HT-29 (cell line): ENCODE measurements at regions not wholly inside any gene's neighbourhood (a gene's known extent, or its start where the extent isn't known, plus 50 kb on each side); places are given as distances from the start of the nearest gene placed in this dataset.
"Not testable (repeated sequence)": the region's sequence is repeated elsewhere in the genome, so short reads cannot be mapped to it uniquely, and the experiment has no call there.

Source experiments
- DNase-seq: peaks from one replicate; pipeline ENCODE4 v3.0.0-alpha.2; 2015; ENCODE audit warnings: low spot score

- no peak for DNase-seq
These were observed 380.5 kb downstream of the DSEL start for GRCh38 chr18:67135981-67136380.

DNA sequence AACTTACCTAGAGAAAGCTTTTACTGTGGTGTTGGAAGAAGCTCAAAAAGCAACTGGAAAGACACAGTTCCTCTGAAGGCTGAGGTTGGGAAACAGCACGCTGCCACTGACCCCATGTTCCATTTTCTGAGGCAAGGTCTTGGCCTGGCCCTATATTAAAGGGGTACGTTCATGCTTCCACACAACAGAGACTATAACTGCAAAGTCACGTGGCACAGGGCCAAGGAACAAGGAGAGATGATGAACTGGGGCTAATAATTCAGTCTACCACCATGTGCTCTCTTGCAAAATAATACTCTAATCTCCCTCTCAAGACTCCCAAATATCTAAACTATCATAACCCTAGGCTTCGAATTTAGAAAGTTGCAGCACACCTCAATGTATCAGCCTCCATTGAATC, 381.6 kb downstream of the DSEL start:
- DNase-seq = no peak

DNA sequence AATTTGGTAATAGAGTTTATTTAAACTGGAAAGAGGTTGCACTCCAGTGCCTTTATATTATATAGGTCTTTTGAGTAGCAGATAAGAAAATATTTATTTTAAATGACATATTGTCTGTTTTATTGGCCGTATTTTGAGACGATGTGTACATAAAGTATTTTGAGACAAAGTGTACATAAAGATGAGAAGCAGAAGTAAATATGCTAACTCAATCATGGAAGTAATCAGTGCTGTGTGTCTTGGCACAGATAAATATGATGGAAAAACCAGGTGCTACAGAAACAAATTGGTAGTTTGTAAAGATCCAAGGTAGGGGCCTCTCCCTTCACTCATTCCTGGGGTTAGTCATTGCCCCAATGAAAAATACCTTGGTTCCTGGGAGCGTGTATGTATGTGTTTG, 382.9 kb downstream of the DSEL start:
- no peak for DNase-seq

DNA sequence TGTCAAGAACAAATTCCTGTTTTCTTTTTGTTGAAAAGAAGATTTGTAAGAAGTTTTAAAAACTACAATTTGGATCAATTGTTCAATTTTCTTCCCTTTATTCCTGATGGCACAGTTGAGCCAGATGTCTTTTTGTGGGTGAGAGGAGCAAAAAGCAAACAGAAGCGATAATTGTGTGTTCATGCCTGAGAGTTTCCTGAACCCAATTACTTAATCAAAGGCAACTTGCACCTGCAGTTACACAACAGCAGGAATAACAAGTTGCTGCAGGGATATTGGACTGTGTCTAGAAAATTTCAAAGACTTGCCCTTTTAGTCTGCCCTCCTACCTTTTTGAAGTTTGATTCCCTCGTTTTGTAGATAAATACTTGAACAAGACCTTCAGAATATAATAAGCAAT, 383.6 kb downstream of the DSEL start:
- no peak for DNase-seq

DNA sequence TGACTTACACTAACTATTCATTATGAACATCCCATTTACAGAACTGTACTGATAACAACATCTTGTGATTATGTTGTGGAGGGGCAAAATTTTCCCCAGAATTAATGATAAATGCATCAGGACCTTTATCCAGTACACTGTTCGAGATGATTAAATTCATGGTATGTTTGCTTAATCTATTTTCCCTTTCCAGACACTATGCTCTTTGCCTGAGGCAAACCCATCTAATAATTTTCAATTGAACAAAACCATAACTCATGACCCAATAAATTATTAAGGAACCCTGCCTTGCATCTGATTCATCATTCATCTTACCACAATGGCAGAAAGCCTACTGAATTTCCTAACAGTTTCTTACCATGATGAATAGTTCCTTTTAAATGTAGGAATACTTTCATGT, 385.0 kb downstream of the DSEL start:
- DNase-seq = no peak

DNA sequence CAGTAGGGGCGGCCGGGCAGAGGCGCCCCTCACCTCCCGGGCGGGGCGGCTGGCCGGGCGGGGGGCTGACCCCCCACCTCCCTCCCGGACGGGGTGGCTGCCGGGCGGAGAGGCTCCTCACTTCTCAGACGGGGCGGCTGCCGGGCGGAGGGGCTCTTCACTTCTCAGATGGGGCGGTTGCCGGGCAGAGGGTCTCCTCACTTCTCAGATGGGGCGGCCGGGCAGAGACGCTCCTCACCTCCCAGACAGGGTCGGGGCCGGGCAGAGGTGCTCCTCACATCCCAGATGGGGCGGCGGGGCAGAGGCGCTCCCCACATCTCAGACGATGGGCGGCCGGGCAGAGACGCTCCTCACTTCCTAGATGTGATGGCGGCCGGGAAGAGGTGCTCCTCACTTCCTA, 389.8 kb downstream of the DSEL start:
- DNase-seq = not testable (repeated sequence)

DNA sequence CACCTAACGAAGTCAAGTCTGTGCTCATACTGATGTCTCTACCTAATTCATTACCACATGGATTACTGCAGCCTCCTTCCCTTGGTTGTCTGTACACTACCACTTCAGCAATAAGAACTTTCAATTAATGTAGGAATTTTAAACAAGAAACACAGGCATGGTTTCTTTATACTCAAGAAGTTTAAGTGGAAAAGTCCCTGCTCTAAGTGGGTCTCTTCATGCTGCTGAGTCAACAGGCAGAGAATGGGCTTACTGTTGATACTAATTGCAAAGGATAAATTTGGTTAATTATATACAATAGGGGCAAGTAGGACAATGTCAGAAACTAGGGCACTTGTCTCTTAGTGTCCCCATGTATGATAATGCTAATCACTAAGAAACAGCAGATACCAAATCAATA, 392.6 kb downstream of the DSEL start:
- DNase-seq = no peak

DNA sequence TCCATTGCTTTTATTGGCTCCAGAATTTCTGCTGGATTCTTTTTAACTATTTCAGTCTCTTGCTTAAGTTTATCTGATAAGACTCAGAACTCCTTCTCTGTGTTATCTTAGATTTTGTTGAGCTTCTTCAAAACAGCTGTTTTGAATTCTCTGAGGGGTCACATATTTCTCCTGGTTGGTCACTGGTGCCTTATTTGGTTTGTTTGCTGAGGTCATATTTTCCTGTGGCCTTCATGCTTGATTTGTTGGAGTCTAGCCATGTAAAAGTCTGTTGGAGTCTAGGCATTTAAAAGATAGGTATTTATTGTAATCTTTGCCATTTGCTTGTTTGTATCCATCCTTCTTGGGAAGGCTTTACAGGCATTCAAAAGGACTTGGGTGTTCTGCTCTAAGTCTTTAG, 398.7 kb downstream of the DSEL start:
- DNase-seq = no peak

DNA sequence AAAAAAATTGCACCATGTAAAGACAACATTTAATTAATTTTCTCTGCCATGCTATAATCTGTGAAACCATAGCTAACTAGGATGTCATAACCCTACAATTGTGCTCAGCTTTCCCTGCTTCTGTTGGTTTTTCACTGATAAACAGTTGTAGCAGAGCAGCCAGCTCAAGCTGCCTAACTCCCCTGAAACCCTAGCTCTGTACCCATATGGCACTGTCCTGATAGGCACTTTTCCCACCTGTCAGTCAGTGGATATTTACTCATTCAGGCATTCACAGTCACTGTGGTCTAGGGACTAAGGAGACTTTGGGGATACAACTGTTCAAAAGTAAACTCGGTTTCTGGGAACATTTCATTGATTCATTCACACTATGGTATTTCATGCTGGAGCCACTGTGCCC, 407.0 kb downstream of the DSEL start:
- no peak for DNase-seq

DNA sequence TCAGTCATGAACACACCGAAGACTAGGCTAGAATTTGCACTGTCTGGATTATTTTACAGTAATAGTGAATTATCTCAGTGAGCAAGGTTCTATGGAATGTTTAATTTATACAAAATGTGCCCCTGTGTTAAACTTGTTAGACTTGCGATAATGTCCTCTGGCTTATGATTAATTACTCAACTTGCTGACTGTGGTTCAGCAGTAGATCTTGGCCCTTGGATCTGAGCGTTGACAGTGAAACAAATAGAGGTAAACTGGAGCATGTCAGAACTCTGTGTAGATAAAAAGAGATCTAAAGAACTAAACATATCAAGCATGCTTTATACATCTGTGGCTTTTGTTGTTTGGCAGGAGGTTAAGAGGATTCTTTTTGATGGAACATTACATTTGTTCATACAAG, 407.6 kb downstream of the DSEL start:
- DNase-seq = no peak

GRCh38 chr18:67104700-67105284, 411.7 kb downstream of the DSEL start:
- DNase-seq = peak; percentile 68

- no peak for DNase-seq
These were observed 422.4 kb downstream of the DSEL start for GRCh38 chr18:67094123-67094522.

DNA sequence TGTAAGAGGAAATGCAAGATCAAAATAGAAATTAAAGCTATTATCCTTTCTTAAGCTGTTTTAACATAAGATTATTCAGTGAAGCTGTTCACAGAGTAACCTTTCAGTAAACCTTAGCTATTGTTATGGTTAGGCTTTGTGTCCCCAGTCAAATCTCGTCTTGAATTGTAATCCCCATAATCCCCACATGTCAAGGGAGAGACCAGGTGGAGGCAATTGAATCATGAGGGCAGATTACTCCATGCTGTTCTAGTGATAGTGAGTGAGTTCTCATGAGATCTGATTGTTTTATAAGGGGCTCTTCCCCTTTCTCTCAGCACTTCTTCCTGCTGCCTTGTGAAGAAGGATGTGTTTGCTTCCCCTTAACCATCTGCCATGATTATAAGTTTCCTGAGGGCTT, 424.4 kb downstream of the DSEL start:
- DNase-seq = no peak

DNA sequence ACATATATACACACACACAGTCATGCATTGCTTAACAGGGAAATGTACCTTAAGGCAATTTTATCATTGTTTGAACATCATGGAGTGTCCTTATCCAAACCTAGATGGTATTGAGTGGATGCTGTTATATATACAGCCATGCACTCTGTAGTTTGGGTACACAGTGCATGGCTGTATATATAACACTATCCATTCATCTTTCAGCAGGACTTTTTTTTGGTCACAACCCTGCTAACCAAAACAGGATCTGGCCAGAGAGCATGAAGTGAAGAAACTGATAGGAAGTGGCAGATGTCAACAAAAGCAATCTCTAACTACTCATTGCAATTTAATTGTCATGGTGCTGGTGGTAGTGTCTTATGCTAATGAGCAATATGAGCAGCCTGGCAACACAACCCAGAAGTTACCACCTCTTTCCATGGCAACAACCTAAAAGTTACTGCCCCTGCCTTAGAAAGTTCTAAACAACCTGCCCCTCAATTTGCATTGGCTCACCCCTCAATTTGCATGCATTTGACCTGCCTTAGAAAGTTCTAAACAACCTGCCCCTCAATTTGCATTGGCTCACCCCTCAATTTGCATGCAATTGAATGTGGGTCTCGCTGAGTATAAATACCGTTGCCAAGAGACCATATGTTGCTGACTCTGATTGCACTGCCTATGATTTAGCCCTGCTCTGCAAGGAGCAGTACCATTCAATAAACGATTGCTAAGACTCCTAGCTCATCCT, 434.9 kb downstream of the DSEL start:
- no peak for DNase-seq

DNA sequence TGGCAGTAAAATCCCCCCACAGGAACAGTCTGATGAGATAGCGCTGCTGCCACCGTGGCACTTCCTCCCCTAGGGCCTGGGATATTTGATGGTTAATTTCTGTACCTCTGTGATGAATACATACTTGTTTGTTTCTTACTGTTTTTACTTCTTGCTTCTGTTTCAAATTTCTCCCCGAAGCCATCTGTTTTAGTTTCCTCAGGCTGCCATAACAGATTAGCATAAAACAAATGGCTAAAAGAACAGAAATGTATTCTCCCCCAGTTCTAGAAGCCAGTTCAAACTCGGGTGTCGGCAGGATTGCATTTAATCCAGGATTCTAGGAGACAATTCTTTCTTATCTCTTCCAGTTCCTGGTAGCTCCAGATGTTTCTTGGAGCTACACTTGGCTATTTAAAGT, 435.9 kb downstream of the DSEL start:
- no peak for DNase-seq

GRCh38 chr18:67074309-67074708, 442.2 kb downstream of the DSEL start:
- no peak for DNase-seq

DNA sequence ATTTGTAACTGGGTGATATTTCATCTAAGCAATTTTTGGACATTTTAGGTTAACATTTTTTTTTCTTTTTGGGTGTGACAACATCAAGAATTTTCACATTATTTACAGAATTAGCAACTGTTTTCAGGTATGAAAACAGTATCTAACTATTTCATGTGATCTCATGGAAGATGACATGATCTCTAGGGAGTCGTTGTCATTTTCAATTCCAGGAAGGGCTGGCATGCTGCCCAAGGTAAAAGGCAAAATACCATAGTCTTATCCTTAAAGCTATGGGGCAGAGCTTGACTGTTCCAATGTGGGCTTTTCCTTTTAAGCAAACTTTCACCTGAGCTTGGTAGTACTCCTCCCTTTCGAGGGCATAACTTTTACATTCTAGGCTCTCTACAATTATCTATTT, 443.7 kb downstream of the DSEL start:
- no peak for DNase-seq

DNA sequence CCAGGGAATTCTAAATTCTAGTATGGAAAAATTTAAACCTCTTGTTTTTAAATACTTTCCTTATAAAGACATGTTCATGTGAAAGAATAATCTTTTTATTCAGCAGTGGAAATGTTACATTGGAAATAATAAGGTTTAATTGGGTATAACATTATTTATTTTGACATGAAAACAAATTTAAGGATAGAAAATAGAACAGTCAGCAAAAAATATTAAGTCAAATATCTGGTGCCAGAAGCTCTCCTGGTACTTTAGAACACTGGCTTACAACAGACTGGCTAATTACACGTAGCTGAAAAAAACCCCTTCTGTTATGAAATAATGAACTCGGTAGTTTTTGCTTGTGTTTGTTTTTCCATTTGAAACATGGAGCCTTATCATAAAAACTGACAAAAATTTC, 447.9 kb downstream of the DSEL start:
- no peak for DNase-seq

DNA sequence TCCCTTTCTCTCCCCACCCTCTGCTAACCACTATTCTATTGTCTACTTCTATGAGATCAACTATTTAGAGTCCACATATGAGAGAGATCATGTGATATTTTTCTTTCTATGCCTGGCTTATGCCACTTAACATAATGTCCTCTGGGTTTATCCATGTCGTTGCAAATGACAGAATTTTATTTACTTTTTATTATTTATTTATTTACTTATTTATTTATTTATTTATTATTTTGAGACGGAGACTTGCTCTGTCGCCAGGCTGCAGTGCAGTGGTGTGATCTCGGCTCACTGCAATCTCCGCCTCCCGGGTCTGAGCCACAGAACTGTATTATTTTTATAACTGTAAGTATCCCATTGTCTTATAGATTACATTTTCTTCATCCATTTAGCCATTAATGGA, 443.4 kb upstream of the CDH19 start:
- DNase-seq = no peak

- DNase-seq = no peak
These were observed 439.4 kb upstream of the CDH19 start for GRCh38 chr18:67043276-67043675.

GRCh38 chr18:67041334-67041733, 437.4 kb upstream of the CDH19 start:
- DNase-seq = no peak

DNA sequence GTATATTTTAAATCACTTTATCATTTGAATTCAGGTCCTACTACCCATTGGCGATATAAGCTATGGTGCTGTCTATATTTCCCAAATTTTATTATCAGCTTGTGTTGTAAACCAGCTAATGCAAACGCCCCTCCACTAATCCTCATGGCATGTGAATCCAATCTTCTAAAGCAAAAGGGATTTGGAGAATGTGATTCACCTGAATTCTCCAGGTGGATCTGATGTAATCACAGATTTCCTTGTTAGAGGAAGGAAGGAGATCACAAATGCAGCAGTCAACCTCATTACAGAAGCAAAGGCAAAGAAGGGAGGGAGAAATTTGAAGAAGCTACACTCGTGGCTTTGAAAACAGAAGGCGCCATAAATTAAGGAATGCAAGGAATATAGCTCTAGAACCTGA, 431.1 kb upstream of the CDH19 start:
- no peak for DNase-seq

GRCh38 chr18:67023059-67023458, 419.2 kb upstream of the CDH19 start:
- no peak for DNase-seq

DNA sequence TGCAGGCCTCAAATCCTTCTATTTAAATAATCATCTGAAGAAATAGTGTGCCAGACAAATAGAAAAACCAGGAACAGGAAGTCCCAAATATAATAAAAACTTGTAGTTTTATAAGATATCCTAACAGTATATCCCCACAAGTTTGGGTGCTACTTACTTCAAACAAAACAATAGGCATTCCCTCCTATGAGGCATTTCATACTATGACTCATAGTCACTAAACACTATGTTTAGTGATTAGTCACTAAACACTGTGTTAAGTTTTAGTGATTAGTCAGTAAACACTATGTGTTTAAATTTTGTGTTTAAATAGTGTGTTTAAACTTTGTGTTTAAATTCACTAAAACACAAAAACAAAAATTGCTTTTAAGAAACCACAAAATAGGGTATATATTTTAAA, 407.0 kb upstream of the CDH19 start:
- peak; percentile 28 for DNase-seq
